HPDE6-E6E7 (cell line): ENCODE measurements at regions not wholly inside any gene's neighbourhood (a gene's known extent, or its start where the extent isn't known, plus 50 kb on each side); places are given as distances from the start of the nearest gene placed in this dataset.

Experiments used
- DNase-seq: peaks from one replicate; pipeline ENCODE4 v3.0.0; 2011; ENCODE audit warnings: missing footprints; ENCODE audit errors: extremely low spot score

DNA sequence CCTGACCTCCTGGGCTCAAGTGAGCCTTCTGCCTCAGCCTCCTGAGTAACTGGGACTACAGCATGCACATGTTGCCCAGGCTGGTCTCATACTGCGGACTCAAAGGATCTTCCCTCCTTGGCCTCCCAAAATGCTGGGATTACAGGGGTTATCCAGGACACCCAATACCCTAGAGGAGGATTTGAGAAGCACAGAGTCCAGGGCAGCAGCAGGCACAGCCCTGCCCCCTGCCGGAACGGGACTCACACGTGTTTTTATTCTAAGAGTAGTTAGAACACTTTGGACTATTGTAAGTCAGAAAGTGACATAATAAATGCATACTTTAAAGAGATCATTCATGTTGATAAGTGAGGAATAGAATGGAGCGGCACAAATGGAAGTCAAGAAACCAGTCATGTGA, 80.2 kb downstream of the C6orf118 start:
- DNase-seq = no peak

DNA sequence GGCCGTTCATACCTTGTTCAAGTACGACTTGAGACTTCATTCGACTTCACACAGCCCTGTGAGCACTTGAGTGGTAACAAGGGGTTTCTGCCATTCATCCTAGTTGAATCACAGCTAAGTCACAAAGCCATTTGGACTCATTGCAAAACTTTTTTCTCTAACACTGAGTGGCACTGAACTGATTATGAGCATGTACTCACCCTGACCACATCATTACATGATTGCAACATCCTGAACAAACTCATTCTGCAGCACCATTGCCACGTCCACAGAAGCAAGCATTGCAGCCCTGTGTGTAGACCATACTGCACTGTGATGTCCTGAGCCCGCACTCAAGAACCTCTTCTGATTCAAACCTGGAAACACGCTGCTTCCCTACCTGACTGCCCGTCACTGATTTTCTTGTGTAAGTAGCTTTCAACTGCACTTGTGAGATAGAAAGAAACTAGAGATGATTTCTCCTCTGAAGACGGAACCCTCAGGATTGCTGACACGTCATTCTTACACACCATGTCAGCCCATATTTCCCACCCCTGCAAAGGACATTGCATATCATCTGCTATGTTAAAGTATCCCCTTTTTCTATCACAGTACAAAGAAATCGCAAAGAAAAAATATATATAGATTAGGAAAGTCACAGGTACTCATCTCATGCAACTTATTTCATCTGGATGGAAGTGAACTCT, 81.6 kb downstream of the C6orf118 start:
- no peak for DNase-seq

DNA sequence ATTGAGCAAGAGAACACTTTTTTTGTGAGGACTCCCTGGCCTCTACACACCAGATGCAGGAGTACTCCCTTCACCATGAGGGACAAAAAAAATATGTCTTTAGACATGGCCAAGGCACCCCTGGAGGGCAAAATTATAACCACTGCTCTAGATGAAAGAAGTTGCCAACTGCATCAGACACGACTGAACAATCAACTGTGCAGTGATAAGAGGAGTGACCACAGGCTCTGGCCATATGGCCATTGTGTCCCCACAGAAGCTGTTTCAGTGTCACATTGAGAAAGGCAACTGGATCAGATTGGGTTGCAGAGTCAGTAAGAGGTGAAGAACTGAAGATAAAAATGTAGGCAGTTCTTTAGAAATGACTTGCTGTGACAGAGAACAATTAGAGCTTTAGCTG, 85.7 kb downstream of the C6orf118 start:
- DNase-seq = no peak

DNA sequence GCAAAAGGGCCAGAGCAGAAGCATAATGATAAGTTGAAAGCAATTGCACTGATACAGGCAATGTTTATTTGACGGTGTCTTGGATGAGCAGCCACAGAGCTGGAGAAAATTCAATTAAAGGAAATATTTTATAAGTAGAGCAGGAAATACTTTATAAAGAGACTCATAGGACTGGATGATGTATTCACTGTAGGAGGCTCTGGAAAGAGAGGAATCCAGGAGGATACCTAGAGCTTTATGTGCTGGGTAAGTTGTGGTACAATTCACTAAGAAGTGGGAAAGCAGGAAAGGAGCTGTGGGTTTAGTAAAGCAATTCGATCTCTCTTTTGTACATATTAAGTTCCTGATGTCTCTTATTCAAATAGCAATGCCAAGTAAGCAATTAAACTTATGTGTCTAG, 86.3 kb downstream of the C6orf118 start:
- no peak for DNase-seq

DNA sequence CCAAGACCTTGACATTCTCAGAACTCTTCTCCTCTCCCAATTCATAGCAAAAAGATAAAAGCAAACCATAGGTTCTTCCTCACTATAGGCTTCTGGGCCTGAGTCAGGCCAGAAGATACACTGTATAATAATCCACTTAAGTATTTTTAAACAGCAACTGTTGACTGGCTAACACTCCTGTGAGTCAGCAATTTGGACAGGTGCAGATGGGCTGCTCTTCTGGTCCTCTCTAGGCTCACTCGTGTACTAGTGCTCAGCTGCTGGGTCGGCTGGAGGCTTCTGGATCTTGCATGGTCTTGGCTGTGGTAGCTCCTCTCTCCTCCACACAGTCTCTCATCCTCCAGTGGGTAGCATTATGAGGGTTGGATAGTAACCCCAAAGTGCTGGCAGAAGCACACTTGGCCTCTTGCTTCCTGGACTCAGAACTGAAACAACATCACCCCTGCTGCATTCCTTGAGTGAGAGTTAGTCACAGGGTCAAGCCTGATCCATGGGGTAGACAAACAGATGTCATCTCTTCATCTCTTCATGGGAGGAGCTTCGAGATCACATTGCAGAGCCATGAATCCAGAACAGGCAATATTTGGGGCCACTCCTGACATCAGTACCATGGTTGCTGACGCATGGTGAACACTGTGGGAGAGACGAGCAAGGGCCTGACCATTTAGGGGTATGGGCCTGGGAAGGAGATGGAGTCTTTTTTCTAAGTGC, 86.9 kb downstream of the C6orf118 start:
- no peak for DNase-seq

DNA sequence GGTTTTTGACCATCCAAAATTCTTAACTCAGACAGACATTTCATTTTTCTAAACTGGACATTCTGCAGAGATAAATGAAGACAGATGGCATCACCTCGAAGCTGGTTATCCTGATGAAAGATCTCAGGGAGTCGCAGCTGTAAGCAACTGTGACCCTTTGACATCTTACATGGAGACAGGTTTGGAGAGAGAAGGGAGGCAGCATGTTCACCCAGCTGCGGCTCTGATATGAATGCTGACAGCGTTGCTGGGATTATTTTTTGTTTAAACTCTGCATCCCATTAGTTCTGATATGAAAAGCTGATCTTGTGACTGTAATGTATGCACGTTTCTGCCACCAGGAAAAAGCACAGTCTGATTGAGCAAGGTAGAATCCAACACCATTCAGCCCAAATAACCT, 89.4 kb downstream of the C6orf118 start:
- DNase-seq = no peak

DNA sequence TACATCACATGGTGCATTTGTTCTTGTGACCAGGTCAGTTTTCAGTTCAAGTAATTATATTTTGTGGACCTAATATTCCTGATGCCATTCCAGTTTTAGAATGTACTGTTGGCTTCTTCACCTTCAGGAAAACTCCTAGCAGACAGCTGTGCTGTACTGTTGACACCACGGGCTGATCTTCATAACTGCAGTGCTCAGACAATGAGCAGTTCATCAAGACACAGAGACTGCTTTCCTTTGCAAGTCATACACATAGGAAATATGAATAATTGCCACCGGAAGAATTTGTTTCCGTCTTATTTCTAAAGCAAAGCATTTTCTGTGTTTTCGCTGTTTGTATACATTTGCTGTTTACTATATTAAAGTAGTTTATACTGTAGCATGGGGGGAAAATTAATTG, 89.8 kb downstream of the C6orf118 start:
- no peak for DNase-seq

DNA sequence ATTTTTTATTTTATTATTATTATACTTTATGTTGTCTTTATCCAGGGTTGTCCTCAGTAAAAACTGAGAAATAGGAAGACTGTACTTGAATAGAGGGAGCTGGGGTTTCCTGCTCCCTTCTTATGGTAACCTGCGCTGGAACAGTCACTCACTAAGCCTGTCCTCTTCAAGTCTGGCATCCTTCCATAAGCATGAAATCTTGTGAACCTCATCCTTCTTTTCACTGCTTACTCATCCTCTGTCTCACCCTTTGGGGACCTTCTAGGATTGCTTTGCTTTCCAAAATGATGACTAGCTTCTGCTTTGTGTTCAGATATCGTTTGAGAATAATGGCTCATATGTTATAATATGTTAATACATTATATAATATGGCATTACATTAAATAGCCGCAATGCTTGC, 90.6 kb downstream of the C6orf118 start:
- DNase-seq = peak; percentile 29

DNA sequence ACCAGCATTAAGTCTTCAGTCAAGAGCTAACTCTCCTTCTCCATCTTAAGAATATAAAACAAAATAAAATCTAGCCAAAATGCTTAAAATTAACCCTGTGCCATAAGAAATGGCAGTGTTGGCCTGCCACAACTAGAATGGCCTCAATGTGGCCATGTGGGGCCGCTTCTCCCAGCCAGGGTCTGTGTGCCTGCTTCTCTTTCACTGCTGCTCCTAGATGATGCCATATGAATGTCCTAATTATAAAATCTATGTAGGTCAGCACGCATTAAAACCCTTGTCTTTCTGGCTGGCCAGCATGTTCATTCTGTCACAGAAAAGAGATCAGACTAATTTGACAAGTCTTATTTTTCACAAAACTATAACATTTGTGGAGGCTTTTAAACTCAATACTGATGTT, 102.6 kb downstream of the C6orf118 start:
- no peak for DNase-seq

DNA sequence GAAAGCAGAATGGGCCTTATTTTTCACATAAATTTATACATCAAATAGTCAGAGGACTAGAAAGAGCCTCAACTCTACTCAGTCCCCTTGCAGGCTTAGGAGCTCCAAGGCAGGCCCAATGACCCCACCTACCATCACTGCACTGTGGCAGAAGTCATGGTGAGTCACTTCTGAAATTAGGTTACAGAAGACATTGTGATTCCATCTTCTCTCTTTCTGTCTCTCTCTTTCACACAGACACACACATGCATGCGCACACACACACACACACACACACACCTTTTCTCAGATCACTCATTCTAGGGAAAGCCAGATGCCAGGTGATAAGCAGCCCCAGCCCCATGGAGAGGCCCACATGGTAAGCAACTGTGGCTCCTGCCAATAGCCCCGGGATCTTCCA, 103.8 kb downstream of the C6orf118 start:
- DNase-seq = no peak

DNA sequence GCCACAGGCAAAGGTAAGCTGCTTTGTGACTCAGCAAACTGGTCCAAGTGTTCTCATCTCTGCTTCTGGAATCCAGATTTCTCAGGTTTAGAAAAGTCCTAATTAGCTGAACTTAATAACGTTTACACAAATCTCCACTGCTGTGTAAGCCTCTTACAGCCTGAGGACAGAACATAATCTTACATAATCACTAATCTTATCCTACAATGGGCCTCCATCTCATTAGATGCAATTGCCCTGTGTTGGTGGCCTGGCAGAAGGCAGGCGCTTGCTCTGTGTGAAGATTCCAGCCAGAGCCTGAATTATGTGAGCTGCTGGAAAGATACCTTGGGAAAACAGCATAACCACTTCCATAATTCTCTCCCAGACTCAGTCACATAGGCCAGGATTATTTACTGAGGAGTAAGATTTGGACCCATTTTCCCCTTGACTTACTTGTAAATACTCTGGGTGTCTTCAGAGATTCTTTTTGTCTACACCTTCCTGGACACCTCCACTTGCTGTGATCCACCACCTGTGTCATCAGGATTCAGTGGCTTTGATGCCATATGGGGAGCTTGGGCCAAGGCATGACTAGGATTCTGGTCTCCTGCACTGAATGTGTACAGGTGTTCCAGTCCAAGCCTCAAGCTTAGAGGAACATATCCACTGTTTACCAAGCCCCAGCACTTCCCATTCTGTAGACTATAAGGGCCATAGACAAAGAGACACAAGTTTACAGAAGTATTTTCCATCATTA, 104.4 kb downstream of the C6orf118 start:
- no peak for DNase-seq

DNA sequence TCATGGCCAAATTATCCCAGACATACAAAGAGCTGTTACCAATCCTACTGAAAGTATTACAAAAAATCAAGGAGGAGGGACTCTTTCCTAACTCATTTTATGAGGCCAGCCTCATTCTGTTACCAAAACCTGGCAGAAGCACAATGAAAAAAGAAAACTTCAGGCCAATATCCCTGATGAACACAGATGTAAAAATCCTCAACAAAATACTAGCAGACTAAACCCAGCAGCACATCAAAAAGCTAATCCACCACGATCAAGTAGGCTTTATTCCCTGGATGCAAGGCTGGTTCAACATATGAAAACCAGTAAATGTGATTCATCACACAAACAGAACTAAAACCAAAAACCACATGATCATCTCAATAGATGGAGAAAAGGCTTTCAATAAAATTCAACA, 109.2 kb downstream of the C6orf118 start:
- no peak for DNase-seq

DNA sequence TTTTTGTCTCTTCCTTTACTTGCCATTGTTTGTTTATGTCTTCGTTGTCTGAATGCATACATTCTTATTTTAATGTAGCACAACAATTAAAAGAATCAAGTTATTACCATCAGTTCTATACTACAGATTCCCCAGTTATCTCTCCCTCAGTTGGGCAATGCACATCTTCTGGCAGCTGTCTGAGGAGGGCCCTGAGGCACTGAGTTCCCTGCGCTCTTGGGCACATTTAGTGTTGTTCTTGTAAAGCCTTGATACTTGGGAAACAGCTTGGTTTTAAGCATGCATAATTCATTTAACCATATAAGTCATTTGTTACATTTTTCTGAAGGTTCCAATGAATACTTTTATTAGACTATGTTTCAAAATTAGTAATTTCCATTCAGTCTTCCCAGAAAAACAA, 117.9 kb downstream of the C6orf118 start:
- DNase-seq = no peak

DNA sequence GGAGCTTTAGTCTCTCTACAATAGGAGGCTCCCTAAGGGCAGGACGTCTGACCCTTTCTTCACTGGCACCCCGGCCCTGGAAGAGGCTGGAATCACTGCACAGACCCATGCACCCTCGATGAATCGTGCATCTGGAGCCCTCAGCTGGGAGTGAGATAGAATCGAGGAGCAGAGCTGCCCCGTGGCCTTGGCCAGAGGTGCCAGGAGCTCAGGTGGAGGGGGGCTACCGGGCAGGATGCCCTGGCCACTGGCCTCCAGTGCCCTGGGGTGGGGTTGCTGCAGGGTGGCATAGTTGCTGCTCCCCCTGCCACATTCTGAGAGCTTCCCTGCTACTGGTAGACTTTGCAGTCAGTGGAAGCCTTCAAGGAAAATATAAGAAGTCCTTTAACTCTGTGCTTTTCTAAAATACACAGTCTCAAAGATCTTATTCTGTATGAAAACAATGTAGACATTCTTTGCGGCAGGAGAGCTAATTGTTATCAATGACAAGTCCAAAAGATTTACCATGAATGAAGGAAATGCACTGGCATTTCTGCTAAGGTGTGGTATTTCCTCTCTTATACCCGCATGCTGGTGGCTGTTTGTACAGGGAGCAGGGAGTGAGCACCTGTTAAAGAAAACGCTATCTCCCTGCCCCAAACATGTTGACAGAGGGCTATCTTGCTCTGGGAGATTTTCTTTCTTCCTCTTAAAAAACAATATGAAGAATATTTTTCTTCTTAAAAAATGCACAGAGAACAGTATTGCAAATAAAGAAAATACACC, 122.8 kb downstream of the C6orf118 start:
- no peak for DNase-seq

DNA sequence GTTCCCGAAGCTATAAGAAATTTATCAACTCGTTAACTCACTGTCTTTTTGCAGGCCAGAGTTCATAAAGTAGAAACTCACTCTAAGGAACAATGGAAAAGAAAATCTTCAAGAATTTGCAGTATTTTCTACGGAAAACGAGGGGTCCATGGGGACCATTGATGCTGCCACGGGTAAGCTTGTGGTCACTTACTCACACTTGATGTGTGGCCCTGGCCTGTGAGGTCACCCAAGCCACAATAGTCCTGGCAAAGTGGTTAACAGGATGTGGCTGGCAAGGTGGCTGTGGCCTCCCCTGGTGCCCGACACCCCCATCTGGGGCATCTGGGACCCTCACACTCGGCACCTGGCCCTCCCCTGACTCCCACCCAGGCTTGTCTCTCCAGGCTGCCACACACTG, 123.4 kb downstream of the C6orf118 start:
- no peak for DNase-seq

DNA sequence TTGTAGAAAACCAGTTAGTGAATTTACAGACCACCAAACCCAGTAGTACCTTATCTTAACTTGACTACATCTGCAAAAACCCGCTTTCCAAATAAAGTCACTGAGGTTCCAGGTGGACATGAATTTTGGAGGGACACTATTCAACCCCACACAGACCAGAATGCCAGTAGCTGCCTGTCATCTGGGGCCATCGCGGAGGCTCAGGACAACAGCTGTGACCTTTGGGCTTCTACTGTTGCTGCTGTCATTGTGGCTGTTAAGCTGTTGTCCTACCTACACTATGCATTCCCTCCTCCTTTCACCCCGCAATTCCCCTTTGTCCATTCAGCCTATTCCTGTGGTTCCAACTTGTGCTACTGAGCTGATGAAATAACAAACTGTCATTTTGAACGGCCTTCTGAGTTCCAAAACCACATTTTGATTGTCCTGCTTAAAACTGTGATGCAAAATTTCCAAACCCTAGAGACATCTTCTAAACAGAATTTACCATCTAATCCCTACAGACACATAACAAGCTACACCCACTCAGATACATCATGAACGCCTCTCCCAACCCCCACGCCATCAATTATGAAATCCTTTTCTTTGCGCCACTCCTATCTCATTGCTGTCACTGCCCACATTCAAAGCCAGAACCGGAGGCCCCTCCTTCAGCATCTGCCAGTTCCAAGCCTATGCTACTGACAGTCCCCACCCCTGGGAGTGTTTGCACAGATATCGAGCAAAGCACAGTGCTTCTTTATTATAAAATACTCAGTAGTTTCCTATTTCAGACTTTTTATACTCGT, 125.0 kb downstream of the C6orf118 start:
- no peak for DNase-seq

DNA sequence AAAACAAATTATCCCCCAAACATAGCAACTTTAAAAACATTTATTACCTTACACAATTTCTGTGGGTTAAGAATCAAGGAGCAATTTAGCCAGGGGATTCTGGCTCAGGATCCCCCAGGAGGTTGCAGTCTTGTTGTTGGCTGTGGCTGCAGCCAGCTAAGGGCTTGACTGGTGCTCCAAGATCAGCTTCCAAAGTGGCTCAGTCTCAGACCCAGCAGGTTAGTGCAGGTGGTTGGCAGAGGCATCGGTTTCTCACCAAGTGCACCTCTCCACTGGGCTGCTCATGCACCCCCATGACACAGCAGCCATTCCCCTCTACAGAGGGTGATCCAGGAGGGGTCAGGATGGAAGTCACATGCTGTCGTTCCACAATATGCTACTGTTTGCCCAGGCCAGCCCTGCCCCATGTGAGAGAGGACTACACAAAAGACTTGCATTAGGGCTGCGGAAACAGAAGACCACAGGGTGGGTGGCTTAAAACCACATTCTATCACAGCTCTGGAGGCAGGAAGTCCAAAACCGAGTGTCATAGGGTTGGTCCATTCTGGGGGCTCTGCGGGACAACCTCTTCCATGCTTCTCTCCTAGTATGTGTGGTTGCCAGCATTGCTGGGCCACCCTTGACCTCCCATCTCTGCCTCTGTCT, 125.8 kb downstream of the C6orf118 start:
- DNase-seq = no peak

DNA sequence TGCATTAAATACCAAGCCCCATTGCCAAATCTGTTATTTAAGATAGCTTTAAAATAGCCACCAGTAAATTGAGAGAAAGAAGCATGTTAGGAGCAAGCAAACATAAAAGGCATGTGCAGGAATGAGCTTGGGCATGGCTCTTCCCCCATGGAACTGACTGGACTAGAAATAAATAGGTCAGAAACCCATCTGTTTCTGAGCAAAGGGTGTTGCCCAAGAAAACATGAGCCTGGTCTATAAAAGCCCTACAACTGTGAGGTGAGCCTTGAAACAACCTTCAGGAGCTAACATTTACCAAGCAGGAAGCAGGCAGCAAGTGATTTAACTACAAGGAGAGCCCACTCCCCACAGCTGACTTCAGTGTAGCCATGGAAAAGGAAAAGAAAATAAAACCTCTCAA, 126.3 kb downstream of the C6orf118 start:
- no peak for DNase-seq

DNA sequence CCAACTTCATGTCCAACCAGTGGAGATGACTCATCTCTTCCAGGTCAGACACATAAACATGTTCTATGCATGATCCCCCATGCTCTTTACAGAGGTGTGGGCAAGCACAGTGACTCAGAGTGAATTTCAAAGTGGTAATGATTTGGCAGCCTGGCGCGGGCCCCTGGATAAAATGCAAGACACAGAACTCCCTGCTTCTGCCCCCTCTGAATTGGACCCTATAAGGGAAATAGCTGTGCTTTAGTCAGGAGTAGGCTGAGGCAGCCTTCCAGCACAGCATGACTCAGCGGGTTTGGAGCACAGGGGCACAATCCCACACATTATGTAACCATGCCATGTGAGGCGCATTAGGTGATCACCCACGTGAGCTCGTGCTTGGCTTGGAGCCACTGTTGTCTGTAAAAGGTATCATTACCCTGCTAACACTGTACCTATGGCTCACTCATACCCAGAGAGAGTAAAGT, 127.4 kb downstream of the C6orf118 start:
- DNase-seq = peak; percentile 65

DNA sequence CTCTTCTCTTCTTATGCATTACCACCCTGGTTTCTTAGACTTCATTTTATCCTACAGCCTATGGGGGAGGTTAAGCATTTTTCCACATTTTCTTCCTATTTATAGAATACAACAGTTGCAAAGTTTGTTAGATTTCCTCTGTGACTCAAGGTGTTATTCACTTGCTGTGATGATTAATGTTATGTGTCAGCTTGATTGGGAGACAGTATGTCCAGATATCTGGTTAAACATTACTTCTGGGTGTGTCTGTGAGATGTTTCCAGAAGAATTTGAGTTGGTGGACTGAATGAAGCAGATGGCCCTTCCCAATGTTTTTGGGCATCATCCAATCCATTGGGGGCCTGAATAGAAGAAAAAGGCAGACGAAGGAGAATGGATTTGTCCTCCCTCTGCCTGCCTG, 131.3 kb downstream of the C6orf118 start:
- peak; percentile 35 for DNase-seq

DNA sequence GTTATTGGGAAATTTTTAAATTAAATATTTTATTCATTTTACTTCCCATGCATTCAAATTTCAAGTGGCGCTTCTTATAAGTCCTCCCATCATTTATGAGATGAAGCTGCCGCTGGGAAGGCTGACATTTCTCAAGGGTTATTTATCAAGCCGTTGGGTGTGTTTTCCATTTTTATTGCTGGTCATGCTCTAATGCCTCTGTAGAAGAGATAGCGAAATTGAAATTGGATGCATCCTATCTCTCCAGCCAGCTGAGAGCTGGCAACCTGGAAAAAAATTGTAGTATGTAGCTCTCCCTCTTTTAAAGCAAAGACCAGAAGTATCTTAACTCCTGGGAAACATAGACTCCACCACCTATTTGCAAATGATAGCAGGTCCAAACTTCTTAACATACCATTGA, 135.9 kb downstream of the C6orf118 start:
- no peak for DNase-seq
